ENCODE measurements at regions not wholly inside any gene's neighbourhood (a gene's known extent, or its start where the extent isn't known, plus 50 kb on each side); places are given as distances from the start of the nearest gene placed in this dataset.
"Not testable (repeated sequence)": the region's sequence is repeated elsewhere in the genome, so short reads cannot be mapped to it uniquely, and the experiment has no call there.

GRCh38 chr10:131042015-131042414 is 269.5 kb downstream of the TCERG1L start:
- TF ChIP-seq CTCF (conservative IDR thresholded peaks at IDR 0.05 in 1 of 2, IDR thresholded peaks at IDR 0.05 in 1 of 2; ENCODE audit: extremely low read depth in 1 of 2, insufficient read depth in 1 of 2, low read depth in 1 of 2, low read length in 2 of 2); EZH2 (IDR thresholded peaks at IDR 0.05; ENCODE audit: borderline replicate concordance, low read length): not testable (repeated sequence)
